ENCODE measurements at regions not wholly inside any gene's neighbourhood (a gene's known extent, or its start where the extent isn't known, plus 50 kb on each side); places are given as distances from the start of the nearest gene placed in this dataset.

GRCh38 chr4:1487761-1488160, 81.5 kb upstream of the NKX1-1 start:
- Histone ChIP-seq H3K27me3 (replicated peaks; ENCODE audit: control insufficient read depth, insufficient read depth, low read length) (no peaks in the 10 kb centered on the region), H3K36me3 (ENCODE audit: control insufficient read depth, insufficient read depth, low read length) (no peaks in the 10 kb centered on the region), H3K4me3 (replicated peaks; ENCODE audit: low read depth, low read length) (no peak overlapping the region)
- DNase-seq (ENCODE audit: extremely low read depth, insufficient read length): no peak
- no peak for TF ChIP-seq CTCF (IDR thresholded peaks at IDR 0.05; ENCODE audit: insufficient read depth, low read length, poor library complexity, severe bottlenecking)

- Histone ChIP-seq H3K36me3 (ENCODE audit: control insufficient read depth, insufficient read depth, low read length) (no peaks in the 10 kb centered on the region), H3K27me3 (replicated peaks; ENCODE audit: control insufficient read depth, insufficient read depth, low read length) (no peaks in the 10 kb centered on the region), H3K4me3 (replicated peaks; ENCODE audit: low read depth, low read length) (no peak overlapping the region)
- DNase-seq (ENCODE audit: extremely low read depth, insufficient read length): no peak
- no peak for TF ChIP-seq CTCF (IDR thresholded peaks at IDR 0.05; ENCODE audit: insufficient read depth, low read length, poor library complexity, severe bottlenecking)
Observed at GRCh38 chr4:1487106-1487505, 80.9 kb upstream of the NKX1-1 start.

- no peak for TF ChIP-seq CTCF (IDR thresholded peaks at IDR 0.05; ENCODE audit: insufficient read depth, low read length, poor library complexity, severe bottlenecking)
- DNase-seq (ENCODE audit: extremely low read depth, insufficient read length): no peak
- no peaks in the 10 kb centered on the region for H3K27me3 ChIP-seq (replicated peaks; ENCODE audit: control insufficient read depth, insufficient read depth, low read length)
- H3K4me3 ChIP-seq (replicated peaks; ENCODE audit: low read depth, low read length): no peak overlapping the region
- H3K36me3 ChIP-seq (ENCODE audit: control insufficient read depth, insufficient read depth, low read length): no peaks in the 10 kb centered on the region
Observed at GRCh38 chr4:1485280-1485679, 79.0 kb upstream of the NKX1-1 start.

- no peaks in the 10 kb centered on the region for H3K36me3 ChIP-seq (ENCODE audit: control insufficient read depth, insufficient read depth, low read length)
- no peak for TF ChIP-seq CTCF (IDR thresholded peaks at IDR 0.05; ENCODE audit: insufficient read depth, low read length, poor library complexity, severe bottlenecking)
- H3K4me3 ChIP-seq (replicated peaks; ENCODE audit: low read depth, low read length): no peak overlapping the region
- no peaks in the 10 kb centered on the region for H3K27me3 ChIP-seq (replicated peaks; ENCODE audit: control insufficient read depth, insufficient read depth, low read length)
- no peak for DNase-seq (ENCODE audit: extremely low read depth, insufficient read length)
Observed at GRCh38 chr4:1480720-1481119, 74.5 kb upstream of the NKX1-1 start.

- Histone ChIP-seq H3K36me3 (ENCODE audit: control insufficient read depth, insufficient read depth, low read length) (no peaks in the 10 kb centered on the region), H3K27me3 (replicated peaks; ENCODE audit: control insufficient read depth, insufficient read depth, low read length) (no peaks in the 10 kb centered on the region), H3K4me3 (replicated peaks; ENCODE audit: low read depth, low read length) (no peak overlapping the region)
- no peak for TF ChIP-seq CTCF (IDR thresholded peaks at IDR 0.05; ENCODE audit: insufficient read depth, low read length, poor library complexity, severe bottlenecking)
- DNase-seq (ENCODE audit: extremely low read depth, insufficient read length): no peak
Observed at GRCh38 chr4:1479454-1479853, 73.2 kb upstream of the NKX1-1 start.

GRCh38 chr4:1478766-1479355, 72.6 kb upstream of the NKX1-1 start:
- Histone ChIP-seq H3K4me3 (replicated peaks; ENCODE audit: low read depth, low read length) (no peak overlapping the region), H3K27me3 (replicated peaks; ENCODE audit: control insufficient read depth, insufficient read depth, low read length) (no peaks in the 10 kb centered on the region), H3K36me3 (ENCODE audit: control insufficient read depth, insufficient read depth, low read length) (no peaks in the 10 kb centered on the region)
- no peak for DNase-seq (ENCODE audit: extremely low read depth, insufficient read length)
- no peak for TF ChIP-seq CTCF (IDR thresholded peaks at IDR 0.05; ENCODE audit: insufficient read depth, low read length, poor library complexity, severe bottlenecking)
